Pons (tissue), 1 donor: ENCODE measurements at regions not wholly inside any gene's neighbourhood (a gene's known extent, or its start where the extent isn't known, plus 50 kb on each side); places are given as distances from the start of the nearest gene placed in this dataset.

Experiments
- DNase-seq: peaks from one replicate; pipeline ENCODE4 v3.0.0-alpha.2; 2016; ENCODE audit warnings: low spot score

DNA sequence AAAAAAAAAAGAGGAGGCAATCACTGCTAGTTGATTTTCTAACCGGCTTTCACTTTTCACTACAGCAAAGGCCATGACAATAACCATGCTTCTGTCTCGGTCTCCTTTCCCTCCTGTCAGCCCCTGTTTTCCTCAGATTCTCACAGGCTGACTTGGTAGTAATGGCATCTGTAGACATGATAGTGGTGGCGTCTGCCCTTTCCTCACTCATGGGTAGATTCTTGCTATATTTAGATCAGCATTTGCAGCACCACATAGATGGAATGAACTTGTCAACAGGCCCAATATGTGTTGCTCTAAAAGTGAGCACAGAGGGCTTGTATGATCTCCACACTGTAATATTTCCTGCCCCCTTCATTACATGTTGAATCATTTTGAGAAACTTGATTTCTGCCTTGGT lies 120.3 kb upstream of the FTMT start:
- DNase-seq: no peak

DNA sequence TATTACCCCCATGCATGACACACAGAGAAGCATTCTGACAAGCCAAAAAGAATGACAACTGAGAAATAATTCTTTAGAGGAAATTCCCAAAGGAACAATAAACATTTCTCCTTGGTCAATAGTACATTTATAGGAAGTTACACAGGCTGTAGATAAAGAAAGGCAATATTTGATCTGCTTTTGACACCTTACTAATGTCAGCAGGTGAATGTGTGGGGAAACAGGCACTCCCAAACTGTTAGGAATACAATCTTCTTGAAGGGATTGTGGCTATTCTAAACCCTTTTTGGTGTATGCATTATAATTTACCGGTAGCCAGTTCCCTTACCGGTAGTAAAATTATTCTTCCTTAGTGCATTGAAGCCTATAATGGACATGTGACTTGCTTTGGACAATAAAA lies 116.1 kb upstream of the FTMT start:
- no peak for DNase-seq

DNA sequence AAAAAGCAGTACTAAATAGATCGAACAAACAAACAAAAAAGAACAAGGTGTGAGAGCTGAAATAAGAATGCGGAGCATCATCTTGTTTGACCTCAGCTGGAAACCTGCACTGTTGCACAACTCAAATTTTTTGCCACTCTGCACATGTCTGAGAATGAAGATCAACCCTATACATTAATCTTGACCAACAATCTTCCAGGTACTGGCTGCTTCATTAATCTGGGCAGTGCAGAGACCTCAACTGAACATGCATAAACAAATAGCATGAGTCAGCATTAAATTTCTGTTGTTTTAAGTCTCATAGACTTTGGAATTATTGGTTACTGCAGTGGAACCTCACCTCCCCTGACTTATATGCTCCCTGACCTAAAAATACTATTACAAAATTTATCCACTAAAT lies 114.6 kb upstream of the FTMT start:
- DNase-seq: no peak

DNA sequence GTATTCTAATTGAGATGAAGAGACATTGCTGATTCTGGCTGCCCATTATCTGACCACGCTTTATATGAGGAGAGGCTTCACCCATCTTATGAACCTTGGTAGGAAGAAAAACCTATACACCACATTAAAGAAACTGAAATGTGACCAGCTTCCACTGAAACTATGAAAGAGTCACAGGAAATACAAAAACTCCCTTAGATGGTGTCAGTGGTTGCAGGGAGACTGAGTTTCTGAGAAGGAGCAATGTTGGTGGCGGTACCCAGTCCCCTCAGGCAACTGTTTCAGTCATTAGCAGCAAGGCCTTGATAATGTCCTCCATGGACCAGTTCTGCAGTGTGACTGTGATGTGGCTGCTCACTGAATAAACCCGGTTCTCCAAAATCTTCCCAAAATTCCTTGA lies 110.5 kb upstream of the FTMT start:
- DNase-seq: no peak

DNA sequence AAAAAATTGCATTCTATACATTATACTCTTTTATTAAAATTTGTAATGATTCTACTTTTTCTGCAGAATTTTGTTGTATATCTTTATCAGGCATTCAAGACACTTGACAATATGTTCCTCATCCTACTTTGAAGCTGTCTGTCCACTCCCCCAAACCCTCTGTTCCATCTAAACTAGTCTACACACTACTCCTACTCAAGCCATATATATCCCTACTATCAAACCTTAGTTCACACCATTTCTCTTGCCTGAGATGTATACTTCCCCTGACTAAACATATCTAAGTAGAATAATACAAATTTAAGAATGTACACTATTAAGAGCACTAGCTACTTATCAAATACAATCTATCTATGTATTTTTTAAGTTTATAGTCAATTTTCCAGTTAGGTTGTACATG lies 107.1 kb upstream of the FTMT start:
- DNase-seq: no peak

DNA sequence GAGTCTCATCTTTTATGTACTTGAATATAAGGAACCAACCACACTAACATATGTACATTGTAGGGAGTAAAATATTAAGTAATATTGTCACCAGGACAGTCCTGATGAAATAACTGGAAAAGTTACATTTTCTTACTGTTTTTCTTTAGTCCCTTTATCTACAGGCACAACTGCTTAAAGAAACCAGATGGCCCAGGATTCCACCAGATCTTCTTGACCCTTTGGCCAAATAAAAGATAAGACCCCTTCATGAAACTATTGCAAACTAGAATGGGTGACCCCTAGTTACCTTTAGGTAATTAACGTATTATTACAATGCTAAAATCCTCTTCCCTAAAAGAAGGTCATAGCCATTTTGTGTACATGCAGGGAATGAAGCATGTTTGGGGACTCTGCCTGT lies 106.3 kb upstream of the FTMT start:
- no peak for DNase-seq

DNA sequence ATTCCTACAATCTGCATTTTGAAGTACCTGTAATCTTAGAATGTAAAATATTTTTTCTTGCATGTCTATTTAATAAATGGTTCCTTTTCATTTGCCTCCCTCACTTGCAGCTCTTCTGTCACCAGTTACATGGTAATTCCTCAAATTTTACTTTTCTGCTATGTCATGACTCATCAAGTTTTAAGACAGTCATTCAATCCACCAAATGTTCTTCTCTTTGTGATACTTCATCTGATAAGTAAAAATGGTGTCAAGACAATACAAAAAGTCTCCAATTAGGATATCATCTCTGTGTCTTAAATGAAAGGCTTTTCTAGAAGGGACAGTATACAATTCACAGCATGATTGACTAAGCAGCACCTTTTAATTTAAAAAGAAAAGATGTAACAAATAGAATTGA lies 104.9 kb upstream of the FTMT start:
- no peak for DNase-seq

DNA sequence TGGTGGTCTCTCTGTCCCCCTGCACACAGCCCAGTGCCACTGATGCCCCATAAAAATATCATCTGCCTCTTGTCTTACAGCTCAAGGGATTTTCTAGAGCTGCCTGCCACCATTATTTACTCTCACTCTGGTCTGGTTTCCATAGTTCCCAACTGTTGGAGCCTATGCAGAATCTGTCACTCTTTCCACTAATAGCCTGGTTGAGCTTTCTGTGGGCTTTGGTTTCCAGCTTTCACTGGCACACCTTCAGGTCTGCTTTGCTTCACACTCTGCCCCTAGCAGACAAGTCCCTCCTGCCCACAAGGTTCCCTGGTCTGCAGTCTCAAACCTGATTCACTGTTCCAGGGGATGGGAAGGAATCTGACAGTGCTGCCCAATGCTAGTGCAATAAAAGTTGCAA lies 103.0 kb upstream of the FTMT start:
- no peak for DNase-seq

DNA sequence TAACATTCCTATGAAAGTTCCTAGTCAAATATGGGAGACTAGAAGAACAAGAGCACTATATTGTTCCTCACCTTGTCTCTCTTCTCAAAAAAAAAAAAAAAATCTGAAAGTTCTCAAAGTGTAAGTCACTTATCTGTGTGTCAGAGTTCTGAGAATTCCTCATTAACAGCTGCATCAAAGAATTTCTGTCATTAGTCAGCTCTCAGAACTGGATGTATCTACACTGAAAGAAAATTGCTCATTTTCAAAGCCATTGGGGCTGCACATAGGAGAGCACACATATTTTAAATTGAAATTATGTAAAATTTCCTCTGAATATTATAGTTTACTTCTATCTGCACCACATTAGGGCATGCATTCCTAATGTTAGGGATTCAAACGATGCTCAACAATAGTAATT lies 99.5 kb upstream of the FTMT start:
- no peak for DNase-seq

DNA sequence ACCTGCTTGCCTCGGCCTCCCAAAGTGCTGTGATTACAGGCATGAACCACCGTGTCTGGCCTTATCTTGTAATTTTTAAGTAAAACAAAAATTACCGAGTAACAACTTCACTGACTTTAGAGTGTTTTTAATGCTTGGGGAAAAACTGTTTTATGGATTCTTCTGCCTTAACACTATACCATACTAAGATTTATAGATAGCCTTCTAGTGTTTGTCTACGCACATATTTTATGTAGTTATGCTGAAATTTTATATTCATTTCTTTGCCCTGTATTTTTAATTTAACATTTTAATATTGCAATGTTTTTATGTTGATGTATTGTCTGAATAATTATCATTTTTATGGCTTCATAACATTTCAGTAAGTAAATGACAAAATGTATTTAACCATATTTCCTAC lies 96.4 kb upstream of the FTMT start:
- DNase-seq: no peak

DNA sequence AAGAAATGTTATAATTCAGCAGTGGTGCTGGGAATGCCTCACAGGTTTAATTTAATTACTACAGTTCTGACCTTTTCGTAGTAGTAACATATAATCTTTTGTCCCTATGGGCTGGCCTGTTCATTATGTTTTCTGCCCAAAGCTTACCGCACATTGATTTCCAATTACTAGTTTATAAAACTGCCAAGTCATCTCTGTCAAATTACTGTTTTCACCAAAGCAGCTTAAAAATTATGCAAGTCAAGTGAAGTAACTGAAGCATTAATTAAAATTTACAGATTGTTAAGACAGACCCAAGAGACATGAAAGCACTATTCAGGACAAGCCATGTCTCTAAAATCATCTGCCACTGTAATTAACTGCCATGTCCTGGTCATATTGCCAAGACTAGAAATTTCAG lies 93.9 kb upstream of the FTMT start:
- DNase-seq: no peak

DNA sequence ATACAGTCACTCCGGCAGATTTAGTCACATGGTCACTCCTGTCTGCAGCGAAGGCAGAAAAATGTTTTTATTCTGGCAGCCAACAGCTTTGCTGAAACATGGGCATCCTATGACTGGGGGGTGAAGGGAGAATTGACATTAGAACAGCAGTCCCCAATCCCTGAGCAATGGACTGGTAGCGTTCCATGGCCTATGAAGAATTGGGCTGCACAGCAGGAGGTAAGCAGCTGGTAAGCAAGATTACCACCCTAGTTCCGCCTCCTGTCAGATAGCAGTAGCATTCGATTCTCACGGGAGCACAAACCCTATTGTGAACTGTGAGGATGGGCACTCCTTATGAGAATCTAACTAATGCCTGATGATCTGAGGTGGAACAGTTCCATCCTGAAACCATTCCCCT lies 93.1 kb upstream of the FTMT start:
- DNase-seq: no peak

DNA sequence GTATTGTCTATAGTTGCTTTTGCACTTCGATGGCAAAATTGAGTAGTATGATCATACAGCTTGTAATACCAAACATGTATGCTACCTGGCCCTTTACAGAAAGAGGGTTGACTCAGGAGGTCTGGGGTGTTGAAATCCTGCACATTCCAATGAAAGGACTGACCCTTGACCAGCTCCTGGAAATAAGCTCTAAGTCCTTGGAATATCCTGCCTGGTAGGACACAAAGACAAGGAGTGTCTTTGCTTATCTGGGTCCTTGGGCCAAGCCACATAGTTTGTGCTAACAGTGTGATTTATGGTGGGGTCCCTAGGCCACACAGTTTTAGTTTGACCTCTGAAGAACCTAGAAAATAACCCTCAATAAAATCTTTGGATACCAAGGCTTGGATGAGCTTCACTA lies 89.3 kb upstream of the FTMT start:
- DNase-seq: no peak

DNA sequence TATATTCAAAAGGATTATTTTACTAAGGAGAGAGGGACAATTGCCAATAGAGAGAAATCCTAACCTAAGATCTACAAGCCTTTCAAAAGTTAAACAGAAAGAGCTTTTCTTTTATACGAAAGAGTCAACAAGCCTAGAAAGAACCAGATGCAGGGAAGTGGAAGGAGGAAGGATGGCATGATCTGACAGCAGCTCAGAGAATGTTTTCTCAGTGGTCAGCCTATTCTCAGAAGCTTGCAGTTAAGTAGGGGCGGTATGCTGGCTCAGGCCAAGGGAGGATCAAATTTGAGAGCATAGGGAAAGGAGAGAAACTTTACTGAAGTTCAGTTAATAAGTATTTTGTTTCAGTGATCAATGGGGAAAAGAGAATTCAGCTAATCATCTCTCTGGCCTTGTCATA lies 88.0 kb upstream of the FTMT start:
- DNase-seq: no peak

DNA sequence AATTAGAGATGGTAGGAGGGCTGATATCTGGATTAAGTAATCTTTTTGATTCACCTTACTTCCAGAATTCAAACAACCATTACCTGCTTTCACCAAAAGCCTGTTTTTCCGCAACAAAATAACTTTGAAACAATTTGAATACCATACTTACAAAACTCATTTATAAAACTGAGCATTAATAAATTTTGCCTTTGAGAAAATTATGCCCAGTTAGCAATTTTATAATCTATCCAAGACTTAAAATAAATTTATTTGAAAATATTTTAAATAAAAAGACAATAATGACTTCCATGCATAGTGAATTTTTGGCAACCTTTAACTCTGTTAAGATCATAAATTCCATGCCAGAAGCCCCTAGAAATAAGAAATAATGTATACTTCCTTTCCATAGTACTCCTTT lies 71.3 kb upstream of the FTMT start:
- no peak for DNase-seq

DNA sequence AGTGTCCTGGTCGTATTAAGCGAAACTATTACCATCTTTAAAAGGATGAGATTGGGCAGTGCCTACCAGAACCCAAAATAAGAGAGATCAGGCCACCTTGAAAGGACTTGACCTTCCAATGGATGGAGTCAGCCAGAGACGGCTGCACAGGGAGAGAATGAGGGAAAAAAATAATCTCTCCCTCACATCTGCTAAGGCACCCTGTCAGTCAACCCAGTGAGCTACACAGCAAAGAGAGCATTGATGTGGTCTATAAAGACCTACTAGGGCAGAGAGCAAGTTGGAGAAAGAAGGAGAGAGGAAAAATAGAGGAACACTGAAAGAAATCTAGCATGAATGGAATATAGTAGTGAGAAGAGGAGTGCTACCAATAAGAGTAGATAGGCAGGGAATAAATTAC lies 68.0 kb upstream of the FTMT start:
- no peak for DNase-seq

DNA sequence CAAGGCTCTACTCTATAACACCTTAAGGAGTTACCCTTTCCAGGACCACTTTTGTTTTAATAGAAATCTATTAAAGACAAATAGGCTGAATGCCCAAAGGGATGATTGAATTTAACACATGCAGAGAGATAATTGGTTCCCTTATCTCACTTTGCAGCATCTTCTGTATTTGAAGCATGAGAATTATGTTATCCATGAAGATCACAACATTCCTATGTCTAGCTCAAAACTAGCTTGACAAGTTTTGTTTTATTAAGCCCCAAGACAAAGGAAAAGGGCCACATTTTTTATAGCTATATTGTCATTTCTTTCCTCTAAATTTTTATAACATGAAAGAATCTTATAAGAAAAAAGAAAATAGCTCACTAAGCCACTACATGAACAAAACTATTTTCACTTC lies 57.9 kb upstream of the FTMT start:
- no peak for DNase-seq

DNA sequence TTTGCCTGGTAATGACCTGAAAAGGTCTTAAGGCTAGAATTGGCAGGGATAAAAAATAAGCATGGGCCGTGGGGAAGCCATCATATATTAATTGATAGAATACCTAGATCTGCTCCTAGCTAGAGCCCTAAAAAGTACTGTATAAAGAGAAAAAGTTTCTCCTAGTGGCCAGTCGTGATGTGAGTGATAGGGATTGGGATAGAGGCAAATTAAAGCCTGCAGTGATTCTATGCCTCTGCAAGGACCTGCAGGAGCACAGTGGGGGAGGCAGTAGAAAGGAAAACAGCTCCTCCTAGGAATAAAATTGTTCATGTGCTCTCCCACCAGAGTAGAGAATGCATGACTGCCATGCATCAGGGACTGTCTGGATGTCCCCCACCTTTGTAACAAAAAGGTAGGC lies 56.2 kb upstream of the FTMT start:
- no peak for DNase-seq

DNA sequence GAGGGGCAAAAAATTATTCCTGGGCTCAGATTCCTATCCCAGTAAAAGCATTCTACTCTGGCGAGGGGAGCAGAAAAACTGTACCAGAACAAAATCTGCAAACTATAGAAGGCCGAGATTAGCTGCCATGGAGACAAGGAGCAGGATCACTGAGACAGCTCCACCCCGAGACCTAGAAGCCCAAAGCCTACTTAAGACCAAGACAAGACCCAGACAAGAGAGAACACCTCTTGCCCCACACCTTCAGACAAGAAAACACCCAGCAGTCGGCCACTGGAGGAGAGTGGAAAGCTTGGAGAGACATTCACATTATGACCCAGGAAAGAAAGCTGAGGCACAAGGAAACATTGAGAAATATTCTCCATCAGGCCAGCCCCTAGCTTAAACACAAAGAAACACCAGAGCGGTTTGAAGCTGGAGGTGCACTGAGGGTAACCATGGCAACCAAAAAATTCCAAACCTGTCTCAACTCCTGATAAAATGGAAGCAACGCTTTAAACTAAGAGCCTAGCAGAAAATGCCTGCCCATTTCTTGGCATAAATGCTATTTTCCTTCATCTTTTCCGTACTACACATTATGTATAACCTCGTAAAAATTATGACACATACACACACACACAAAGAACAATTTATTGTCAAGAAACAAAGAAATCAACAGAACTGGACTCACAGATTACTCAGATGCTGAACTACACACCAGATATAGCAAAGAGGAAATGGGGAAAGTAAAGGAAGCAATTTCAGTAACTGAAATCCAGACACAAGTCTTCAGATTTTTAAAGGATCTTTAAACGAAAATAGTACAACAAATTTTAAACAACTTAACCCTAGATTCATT lies 53.8 kb upstream of the FTMT start:
- no peak for DNase-seq
